ENCODE measurements at regions not wholly inside any gene's neighbourhood (a gene's known extent, or its start where the extent isn't known, plus 50 kb on each side); places are given as distances from the start of the nearest gene placed in this dataset.

DNA sequence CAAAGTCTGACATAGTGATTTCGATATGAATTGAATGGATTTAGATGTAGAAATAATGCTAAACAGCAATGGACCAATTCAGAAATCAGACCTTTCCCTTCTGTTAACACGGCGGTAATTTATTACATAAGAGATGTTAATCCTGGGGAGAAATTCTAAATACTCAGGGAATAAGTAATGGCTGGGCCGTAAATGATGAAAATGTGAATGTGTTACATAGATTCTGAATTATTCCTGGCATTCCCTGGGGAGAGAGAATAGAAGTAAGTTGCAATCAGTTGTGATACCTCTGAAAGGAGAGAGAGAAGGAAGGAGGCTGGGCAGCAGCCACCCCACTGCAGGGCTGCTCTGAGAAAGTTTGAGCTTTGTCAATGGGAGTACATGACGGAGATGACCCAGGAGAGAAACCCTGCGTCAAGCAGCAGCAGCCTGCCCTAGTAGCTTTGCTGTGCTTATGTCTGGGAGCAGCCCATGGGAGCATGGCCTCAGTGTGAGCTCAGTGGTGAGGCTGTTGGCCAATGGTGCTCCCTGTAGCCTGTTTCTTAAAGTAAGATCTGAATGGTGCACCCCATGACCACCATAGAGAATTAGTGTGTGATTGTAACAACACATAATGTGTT lies 420.1 kb downstream of the MTRR start:
- no peak overlapping the region for H3K9ac ChIP-seq (ENCODE audit: control insufficient read depth, extremely low read depth, insufficient read depth, low read length)
- no peaks in the 10 kb centered on the region for H3K4me1 ChIP-seq (ENCODE audit: control insufficient read depth, extremely low read depth, insufficient read depth, low read length)
- H3K9me1 ChIP-seq (ENCODE audit: control insufficient read depth, extremely low read depth, insufficient read depth, low read length): no peaks in the 10 kb centered on the region
- H3K9me3 ChIP-seq (ENCODE audit: control insufficient read depth, low read depth, low read length): peaks cover 2% of the 10 kb centered on the region
- no peaks in the 10 kb centered on the region for H3K27me3 ChIP-seq (ENCODE audit: control insufficient read depth, extremely low read depth, insufficient read depth, low read length)
- H3K27ac ChIP-seq (ENCODE audit: control insufficient read depth, insufficient read depth, low read length): no peak overlapping the region
- no peaks in the 10 kb centered on the region for H3K36me3 ChIP-seq (ENCODE audit: control insufficient read depth in 2 of 2, extremely low read depth in 1 of 2, insufficient read depth in 2 of 2, low read length in 2 of 2)
- no peak for FAIRE-seq
- H2AFZ ChIP-seq (ENCODE audit: control insufficient read depth, low read length): no peak overlapping the region
- DNase-seq (ENCODE audit: low read depth, low spot score): no peak
- no peak overlapping the region for H3K4me3 ChIP-seq (ENCODE audit: control insufficient read depth in 2 of 3, extremely low read depth in 1 of 3, insufficient read depth in 2 of 3, low read depth in 1 of 3, low read length in 3 of 3)
- no peaks in the 10 kb centered on the region for H4K20me1 ChIP-seq (ENCODE audit: control insufficient read depth, extremely low read depth, insufficient read depth, low read length)
- H3K4me2 ChIP-seq (ENCODE audit: control insufficient read depth, extremely low read depth, insufficient read depth, low read depth, low read length): no peak overlapping the region
- no peaks in the 10 kb centered on the region for H3K79me2 ChIP-seq (ENCODE audit: control insufficient read depth, insufficient read depth, low read length)
- dilution Hi-C loops (cut with MboI; ENCODE audit: extremely low pct_ligation_motif_present, low sequenced_read_pairs): no loop called here
- TF ChIP-seq EZH2 (IDR thresholded peaks at IDR 0.05; ENCODE audit: low read length): no peak
- TF ChIP-seq, protein P1, sequence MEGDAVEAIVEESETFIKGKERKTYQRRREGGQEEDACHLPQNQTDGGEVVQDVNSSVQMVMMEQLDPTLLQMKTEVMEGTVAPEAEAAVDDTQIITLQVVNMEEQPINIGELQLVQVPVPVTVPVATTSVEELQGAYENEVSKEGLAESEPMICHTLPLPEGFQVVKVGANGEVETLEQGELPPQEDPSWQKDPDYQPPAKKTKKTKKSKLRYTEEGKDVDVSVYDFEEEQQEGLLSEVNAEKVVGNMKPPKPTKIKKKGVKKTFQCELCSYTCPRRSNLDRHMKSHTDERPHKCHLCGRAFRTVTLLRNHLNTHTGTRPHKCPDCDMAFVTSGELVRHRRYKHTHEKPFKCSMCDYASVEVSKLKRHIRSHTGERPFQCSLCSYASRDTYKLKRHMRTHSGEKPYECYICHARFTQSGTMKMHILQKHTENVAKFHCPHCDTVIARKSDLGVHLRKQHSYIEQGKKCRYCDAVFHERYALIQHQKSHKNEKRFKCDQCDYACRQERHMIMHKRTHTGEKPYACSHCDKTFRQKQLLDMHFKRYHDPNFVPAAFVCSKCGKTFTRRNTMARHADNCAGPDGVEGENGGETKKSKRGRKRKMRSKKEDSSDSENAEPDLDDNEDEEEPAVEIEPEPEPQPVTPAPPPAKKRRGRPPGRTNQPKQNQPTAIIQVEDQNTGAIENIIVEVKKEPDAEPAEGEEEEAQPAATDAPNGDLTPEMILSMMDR (optimal IDR thresholded peaks at IDR 0.05 in 1 of 3, IDR thresholded peaks at IDR 0.05 in 1 of 3, conservative IDR thresholded peaks at IDR 0.05 in 1 of 3; ENCODE audit: extremely low read depth in 1 of 3, insufficient read depth in 2 of 3, low read length in 3 of 3): no peak

DNA sequence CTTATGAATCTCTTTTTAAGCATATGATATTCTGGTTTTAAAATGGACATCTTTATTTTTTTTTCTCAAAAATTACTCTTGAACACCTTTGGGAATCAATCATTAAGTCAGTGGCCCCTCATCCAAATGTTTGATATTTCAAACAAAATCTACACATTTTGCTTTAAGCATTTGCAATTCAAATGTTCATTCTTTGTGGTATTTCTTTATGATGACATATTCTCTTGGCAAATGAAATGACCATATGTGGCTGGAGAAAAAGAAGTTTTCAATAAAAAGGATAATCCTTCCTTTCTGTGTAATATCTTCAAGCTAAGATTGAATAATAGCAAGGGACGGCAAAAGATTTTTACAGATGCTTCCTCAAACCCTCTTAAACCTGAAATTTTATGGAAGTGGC lies 420.8 kb downstream of the MTRR start:
- Histone ChIP-seq H3K9ac (ENCODE audit: control insufficient read depth, extremely low read depth, insufficient read depth, low read length) (no peak overlapping the region), H2AFZ (ENCODE audit: control insufficient read depth, low read length) (no peak overlapping the region), H3K9me3 (ENCODE audit: control insufficient read depth, low read depth, low read length) (peaks cover 2% of the 10 kb centered on the region), H3K36me3 (ENCODE audit: control insufficient read depth in 2 of 2, extremely low read depth in 1 of 2, insufficient read depth in 2 of 2, low read length in 2 of 2) (no peaks in the 10 kb centered on the region), H3K27ac (ENCODE audit: control insufficient read depth, insufficient read depth, low read length) (no peak overlapping the region), H3K4me2 (ENCODE audit: control insufficient read depth, extremely low read depth, insufficient read depth, low read depth, low read length) (no peak overlapping the region), H3K79me2 (ENCODE audit: control insufficient read depth, insufficient read depth, low read length) (no peaks in the 10 kb centered on the region), H3K27me3 (ENCODE audit: control insufficient read depth, extremely low read depth, insufficient read depth, low read length) (no peaks in the 10 kb centered on the region), H3K4me3 (ENCODE audit: control insufficient read depth in 2 of 3, extremely low read depth in 1 of 3, insufficient read depth in 2 of 3, low read depth in 1 of 3, low read length in 3 of 3) (no peak overlapping the region), H3K4me1 (ENCODE audit: control insufficient read depth, extremely low read depth, insufficient read depth, low read length) (no peaks in the 10 kb centered on the region), H4K20me1 (ENCODE audit: control insufficient read depth, extremely low read depth, insufficient read depth, low read length) (no peaks in the 10 kb centered on the region), H3K9me1 (ENCODE audit: control insufficient read depth, extremely low read depth, insufficient read depth, low read length) (no peaks in the 10 kb centered on the region)
- TF ChIP-seq, protein P1 (optimal IDR thresholded peaks at IDR 0.05 in 1 of 3, IDR thresholded peaks at IDR 0.05 in 1 of 3, conservative IDR thresholded peaks at IDR 0.05 in 1 of 3; ENCODE audit: extremely low read depth in 1 of 3, insufficient read depth in 2 of 3, low read length in 3 of 3): no peak
- FAIRE-seq (no peak), DNase-seq (ENCODE audit: low read depth, low spot score) (no peak)
- dilution Hi-C loops (cut with MboI; ENCODE audit: extremely low pct_ligation_motif_present, low sequenced_read_pairs): no loop called here

All from keratinocyte (primary cell).